ENCODE measurements at regions not wholly inside any gene's neighbourhood (a gene's known extent, or its start where the extent isn't known, plus 50 kb on each side); places are given as distances from the start of the nearest gene placed in this dataset.
"Not testable (repeated sequence)": the region's sequence is repeated elsewhere in the genome, so short reads cannot be mapped to it uniquely, and the experiment has no call there.

DNA sequence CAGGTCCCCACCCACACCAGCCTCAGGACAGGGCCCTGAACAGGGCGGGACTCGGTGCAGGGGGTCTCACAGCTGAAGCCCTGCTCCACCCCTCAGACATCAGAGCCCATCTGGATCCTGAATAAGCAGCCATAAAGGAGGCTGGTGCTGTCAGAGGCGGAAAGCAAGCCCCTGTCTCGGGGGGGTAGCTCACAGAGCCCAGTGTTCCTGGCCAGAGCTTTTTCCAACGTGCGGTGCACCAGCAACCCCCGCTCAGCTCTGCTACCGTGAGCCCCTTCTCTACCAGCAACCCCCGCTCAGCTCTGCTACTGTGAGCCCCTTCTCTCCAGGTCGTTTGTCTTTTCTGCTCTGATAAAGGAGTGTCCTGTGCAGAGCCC is 136.5 kb upstream of the SFSWAP start:
- TF ChIP-seq ZNF274 (IDR thresholded peaks at IDR 0.05; ENCODE audit: low read depth, low read length): no peak
- H3K4me3 ChIP-seq (ENCODE audit: low read length): no peak overlapping the region

DNA sequence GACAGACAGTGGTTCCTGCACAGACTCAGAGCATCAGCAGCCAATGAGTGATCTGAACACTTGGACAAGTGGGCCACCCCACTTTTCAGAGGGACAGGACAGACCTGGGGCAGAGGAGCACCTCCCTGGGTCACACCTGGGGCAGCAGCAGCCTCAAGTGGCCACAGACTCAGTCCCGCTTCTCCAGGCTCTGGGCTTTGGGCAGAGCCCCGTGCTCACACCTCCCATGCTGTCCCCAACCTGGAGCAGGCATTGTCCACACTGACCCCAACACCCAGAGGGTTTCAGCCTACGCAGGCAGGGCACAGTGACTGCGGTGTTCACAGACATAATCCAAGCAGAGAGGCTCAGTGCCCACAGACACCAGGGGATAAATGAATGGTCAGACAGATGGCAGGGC is 135.5 kb upstream of the SFSWAP start:
- no peak overlapping the region for H3K4me3 ChIP-seq (ENCODE audit: low read length)
- TF ChIP-seq ZNF274 (IDR thresholded peaks at IDR 0.05; ENCODE audit: low read depth, low read length): no peak

DNA sequence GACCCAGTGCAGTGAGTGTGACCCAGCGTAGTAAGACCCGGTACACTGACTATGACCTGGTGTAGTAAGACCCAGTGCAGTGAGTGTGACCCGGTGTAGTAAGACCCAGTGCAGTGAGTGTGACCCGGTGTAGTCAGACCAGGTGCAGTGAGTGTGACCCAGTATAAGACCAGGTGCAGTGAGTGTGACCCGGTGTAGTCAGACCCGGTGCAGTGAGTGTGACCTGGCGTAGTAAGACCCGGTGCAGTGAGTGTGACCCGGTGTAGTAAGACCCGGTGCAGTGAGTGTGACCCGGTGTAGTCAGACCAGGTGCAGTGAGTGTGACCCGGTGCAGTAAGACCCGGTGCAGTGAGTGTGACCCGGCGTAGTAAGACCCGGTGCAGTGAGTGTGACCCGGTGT is 134.2 kb upstream of the SFSWAP start:
- not testable (repeated sequence) for H3K4me3 ChIP-seq (ENCODE audit: low read length)

DNA sequence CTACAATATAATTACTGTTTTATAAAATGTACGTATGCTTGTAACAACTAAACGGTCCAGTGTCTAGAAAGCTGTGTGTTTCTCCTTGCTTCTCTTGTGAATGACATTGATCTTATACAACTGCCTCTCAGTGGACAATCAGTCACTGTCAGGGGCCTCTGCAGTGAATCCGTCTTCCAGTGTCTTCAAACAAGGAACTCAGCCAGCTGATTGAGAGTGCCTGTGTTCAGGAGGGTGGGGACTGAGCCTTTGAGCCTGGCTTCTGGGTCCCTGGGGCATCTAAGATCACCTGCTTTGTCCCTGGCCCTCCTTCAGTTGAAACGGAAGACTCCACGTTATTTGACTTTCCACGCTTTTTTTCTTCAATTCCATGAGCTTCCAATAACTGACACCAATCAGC is 133.1 kb upstream of the SFSWAP start:
- H3K4me3 ChIP-seq (ENCODE audit: low read length): no peak overlapping the region
- TF ChIP-seq ZNF274 (IDR thresholded peaks at IDR 0.05; ENCODE audit: low read depth, low read length): no peak

DNA sequence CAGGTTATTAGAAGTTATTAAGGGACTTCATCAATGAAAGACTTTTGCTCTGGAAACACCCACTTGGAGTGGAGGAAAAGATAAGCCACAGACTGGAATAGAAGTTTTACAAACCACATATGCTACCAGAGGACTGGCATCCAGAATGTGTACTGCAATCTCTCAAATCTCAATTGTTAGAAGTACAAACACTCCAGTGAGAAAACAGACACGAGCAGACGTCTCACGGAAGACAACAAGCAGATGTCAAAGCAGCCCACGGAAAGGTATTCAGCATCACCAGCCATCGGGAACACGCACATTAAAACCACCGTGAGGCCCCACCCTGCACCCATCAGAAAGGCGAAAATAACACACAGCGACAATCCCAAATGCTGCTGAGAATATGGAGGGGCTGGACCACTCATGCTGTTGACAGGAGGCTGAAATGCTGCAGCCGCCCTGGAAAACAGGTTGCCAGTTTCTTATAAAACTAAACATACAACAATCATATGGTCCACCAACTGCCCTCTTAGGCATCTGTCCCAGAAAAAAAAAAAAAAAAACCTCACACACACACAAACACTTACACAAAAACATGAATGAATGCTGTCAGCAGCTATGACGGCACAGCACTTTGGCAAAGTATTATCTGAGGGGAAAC is 131.9 kb upstream of the SFSWAP start:
- TF ChIP-seq ZNF274 (IDR thresholded peaks at IDR 0.05; ENCODE audit: low read depth, low read length): no peak

DNA sequence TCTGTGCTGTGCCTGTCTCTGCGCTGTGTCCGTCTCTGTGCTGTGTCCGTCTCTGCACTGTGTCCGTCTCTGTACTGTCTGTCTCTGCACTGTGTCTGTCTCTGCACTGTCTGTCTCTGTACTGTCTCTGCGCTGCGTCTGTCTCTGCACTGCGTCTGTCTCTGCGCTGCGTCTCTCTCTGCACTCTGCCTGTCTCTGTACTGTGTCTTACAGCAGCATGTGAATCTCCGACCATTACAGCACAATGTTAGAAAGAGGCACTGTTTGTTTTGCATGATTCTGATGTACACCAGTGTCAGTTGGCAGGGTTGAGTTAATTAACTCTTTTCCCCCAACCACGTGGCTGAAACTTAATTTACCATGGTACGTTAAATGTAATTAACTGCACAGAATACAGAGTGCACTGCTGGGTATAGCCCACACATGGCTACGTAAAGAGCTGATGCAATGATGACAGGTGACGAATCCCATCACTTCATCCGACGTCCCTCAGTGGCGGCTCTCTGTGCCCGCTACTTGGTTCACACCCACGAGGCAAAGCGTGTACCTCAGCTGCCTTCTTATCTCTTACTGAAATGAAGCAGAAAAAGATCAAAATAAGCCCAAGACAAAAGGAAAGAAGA is 127.7 kb upstream of the SFSWAP start:
- no peak overlapping the region for H3K4me3 ChIP-seq (ENCODE audit: low read length)
- TF ChIP-seq ZNF274 (IDR thresholded peaks at IDR 0.05; ENCODE audit: low read depth, low read length): no peak

More for the DNA sequence above, 131.9 kb upstream of the SFSWAP start:
- H3K4me3 ChIP-seq (ENCODE audit: low read length): no peak overlapping the region

DNA sequence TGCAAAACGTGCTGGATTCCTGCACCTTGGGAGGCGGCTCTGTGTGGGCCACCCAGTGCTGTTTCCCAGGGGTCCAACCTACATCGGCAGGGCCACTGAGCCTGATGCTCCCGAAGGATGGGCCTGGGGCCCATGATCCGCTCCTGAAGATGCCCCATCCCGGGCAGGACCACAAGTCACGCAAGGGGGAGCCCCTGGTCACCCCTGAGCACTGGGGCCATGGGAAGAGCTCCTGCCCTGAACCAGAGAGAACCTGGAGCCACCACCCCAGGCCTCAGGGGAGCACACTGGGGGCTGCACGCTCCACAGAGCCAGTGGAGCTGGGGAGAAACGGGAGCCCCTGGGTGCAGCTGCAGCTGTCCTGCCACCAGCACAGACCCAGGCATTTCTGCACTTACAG is 124.6 kb upstream of the SFSWAP start:
- TF ChIP-seq ZNF274 (IDR thresholded peaks at IDR 0.05; ENCODE audit: low read depth, low read length): no peak
- H3K4me3 ChIP-seq (ENCODE audit: low read length): no peak overlapping the region

DNA sequence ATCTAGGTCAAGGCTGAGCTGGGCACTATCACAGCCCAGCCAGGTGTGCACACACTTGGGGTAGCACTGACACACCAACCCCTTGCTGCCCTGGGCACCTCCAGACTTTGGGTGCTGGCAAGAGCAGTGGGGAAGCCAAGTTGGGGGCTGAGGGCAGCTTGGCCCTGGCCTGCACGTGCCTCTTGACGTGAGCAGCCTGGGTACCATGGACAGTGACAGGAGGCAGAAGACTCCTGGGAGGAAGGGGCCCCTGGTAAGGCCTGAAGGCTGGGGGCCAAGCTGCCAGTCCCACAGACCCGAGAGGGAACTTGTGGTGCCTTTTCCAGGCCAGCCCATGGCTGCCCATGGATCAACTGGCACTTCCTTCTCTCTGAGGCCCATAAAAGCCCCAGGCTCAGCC is 124.1 kb upstream of the SFSWAP start:
- H3K4me3 ChIP-seq (ENCODE audit: low read length): no peak overlapping the region
- TF ChIP-seq ZNF274 (IDR thresholded peaks at IDR 0.05; ENCODE audit: low read depth, low read length): no peak

DNA sequence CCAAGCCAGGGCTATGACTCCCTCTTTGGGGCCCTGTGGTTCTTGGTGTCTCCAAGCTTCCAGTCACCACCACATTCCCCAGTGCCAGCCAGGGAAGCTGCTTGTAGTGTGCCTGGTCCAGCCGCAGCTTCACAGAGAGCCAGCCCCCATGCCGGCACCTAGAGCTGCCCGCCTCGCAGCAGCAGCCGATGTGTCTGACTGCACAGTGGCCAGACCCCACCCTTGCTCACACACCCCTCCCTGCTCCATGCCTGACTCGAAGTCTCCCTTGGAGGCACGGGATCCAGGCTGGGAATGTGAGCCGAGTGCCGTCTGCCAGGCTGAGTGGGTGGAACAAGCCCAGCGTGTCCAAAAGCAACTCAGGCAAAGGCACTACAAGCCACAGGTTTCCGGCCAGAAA is 123.3 kb upstream of the SFSWAP start:
- no peak overlapping the region for H3K4me3 ChIP-seq (ENCODE audit: low read length)
- no peak for TF ChIP-seq ZNF274 (IDR thresholded peaks at IDR 0.05; ENCODE audit: low read depth, low read length)

DNA sequence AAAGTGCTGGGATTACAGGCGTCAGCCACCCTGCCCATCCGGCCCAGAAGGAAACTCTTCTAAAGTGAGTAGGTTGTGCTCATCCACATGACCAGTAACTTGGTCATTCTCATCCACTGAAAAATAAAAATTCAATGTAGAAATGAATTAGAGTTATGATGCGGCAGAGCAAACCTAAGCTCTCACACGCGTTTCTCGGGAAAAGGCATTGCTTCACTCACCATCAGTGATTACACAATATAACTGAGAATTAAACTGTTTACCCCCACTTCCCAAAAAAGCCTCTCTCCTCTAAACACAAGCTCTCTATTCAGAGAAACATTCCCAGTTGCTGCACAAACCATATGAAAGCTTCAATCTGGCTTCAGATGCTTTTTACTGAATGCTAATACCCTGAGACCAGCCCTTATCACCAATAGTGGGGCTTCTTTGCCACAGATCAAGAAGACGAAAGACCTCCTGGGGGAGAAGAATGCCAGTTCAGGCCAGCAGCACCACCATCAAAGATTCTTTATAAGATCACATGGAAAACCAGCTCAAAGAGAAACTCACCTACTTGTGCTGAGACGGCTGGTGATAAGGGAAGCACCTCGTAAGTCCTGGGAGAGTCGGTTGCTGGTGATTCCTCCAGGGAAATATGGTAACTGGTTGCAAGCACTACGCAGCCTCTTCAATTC is 121.5 kb upstream of the SFSWAP start:
- no peak overlapping the region for H3K4me3 ChIP-seq (ENCODE audit: low read length)
- TF ChIP-seq ZNF274 (IDR thresholded peaks at IDR 0.05; ENCODE audit: low read depth, low read length): no peak

DNA sequence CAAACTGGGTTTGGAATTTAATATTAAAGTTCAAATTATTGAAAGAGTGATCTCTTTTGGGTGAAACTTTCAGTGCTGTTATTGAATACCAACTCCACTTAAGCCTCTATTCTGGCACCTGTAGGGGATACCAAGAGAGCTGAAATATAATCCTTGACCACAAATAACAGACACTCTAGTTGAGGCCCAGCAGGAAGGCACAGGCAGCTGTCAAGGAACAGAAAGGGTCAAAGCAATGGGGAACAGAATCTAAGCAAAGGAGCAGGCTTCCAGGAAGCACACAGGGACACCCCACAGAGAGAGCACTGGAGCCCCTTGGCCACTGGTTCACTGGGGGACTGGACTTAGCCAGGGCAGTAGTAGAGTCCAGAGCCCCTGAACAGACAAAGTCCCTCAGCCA is 120.9 kb upstream of the SFSWAP start:
- TF ChIP-seq ZNF274 (IDR thresholded peaks at IDR 0.05; ENCODE audit: low read depth, low read length): no peak
- no peak overlapping the region for H3K4me3 ChIP-seq (ENCODE audit: low read length)

DNA sequence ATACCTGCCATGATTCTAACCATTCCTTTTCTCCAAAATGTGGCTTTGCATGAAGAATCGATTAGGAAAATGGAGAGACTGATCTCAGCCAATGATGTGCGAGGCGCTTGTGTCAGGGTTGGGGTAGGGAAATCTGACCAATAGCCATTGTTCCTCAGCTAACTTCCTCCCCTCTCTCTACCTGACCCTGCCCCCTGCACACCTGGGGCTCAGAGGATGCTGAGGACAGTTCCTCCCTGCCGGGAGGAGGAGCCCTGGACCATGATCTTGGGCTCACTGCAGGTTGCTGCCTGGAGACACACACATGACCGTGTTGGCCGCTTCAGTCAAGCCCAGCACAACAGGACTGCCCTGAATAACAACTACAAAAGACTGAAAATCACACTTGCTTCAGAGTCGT is 119.8 kb upstream of the SFSWAP start:
- TF ChIP-seq ZNF274 (IDR thresholded peaks at IDR 0.05; ENCODE audit: low read depth, low read length): no peak

DNA sequence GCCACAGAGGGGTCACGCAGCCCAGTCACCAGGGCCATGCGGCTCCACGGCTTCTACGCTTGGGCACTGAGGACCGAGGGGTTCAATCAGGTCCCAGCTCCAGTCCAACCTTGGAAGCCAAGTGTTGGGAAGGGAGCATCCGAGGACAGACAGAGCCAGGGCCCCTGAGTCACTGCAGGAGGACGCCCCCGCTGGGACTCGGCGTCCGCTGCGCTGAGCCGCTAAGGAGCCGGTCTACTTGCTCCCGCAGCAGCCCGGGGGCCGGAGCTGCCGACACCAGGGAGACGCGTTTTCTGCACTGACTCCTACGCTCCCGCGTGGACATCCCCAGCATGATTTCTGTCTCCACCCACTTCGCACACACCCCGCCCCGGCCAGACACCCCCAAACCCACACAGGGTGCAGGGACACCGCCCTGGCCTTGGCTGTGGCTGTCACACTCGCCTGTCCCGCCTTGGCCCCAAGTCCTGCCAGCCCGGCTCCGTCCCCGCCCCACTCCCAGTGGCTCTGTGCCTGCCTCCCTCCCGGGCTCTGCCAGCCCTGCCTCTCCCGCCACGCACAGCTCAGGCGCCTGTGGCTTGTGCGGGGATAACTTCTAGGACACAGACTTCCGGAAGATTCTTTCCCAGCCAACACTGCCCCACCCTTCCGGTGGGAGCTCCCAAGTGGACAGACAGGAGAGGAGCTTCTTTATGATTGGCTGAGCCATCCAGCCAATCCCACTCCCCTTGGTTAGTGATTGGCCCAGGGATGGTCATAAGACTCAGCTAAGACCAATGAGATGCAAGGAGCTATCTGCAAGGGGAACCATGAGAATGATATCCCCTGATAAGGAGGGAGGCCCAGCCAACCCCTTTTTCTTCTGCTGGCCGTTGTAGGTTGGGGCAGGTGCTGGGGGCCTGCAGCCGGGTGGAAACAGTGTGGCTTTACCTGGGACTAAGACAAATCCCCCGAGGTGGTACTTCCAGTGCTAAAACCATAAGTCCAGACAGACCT is 118.9 kb upstream of the SFSWAP start:
- no peak overlapping the region for H3K4me3 ChIP-seq (ENCODE audit: low read length)
- TF ChIP-seq ZNF274 (IDR thresholded peaks at IDR 0.05; ENCODE audit: low read depth, low read length): no peak

More for the DNA sequence above, 119.8 kb upstream of the SFSWAP start:
- H3K4me3 ChIP-seq (ENCODE audit: low read length): no peak overlapping the region

DNA sequence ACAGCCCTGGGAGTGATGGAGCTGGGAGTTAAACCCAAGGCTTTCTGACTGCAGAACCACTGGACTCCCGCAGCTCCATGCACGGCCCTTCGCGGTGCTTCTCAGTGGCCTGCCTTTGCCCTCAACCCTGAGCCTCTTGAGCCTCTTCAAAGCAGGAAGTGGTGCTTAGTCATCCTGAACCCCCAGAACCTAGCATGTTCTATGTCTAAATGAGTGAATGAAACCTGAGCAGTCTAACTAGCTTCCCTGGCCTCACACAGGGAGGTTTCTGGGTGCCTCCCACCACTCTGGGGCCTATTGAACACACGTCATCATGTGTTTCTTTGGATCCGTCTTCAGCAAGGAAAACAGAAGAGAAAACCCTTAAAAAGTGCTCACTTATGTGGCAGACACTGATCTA is 117.9 kb upstream of the SFSWAP start:
- no peak overlapping the region for H3K4me3 ChIP-seq (ENCODE audit: low read length)
- TF ChIP-seq ZNF274 (IDR thresholded peaks at IDR 0.05; ENCODE audit: low read depth, low read length): no peak

Measured in GM08714 (cell line).